GM12878 (cell line): ENCODE measurements at regions not wholly inside any gene's neighbourhood (a gene's known extent, or its start where the extent isn't known, plus 50 kb on each side); places are given as distances from the start of the nearest gene placed in this dataset.

Experiments
- ATAC-seq: fragments of 200-7000 bp; cut with Tn5 transposase; 3 replicates; pipeline ENCODE4 v1.9.1; 2020; ENCODE audit warnings: mild to moderate bottlenecking, moderate library complexity
- BruUV-seq: library from RNA; stranded (reverse); fragments of 400-500 nt; replicated peaks from 2 replicates; lab custom pipeline; 2021; lab: Mats Ljungman, UMichigan
- CTCF ChIA-PET: fragments of 300-600 bp; sonication (Branson Sonifier 250); formaldehyde crosslinking; extraction: SDS; loops from one replicate; lab custom pipeline; 2021; ENCODE audit warnings: inconsistent platforms; lab: Yijun Ruan, JAX
- POLR2A ChIA-PET: fragments of 350-600 bp; formaldehyde crosslinking; extraction: SDS; loops from one replicate; lab custom pipeline; 2021; ENCODE audit warnings: inconsistent platforms; lab: Charles Lee
- RAD21 ChIA-PET: fragments of 300-600 bp; sonication (Branson Sonifier 250); formaldehyde crosslinking; loops from one replicate; lab custom pipeline; 2023; ENCODE audit warnings: antibody characterized with exemption; ENCODE audit not compliant: unreplicated experiment; lab: Charles Lee
- SMC1A ChIA-PET: fragments of 300-600 bp; sonication (Branson Sonifier 250); formaldehyde crosslinking; loops from one replicate; lab custom pipeline; 2023; ENCODE audit not compliant: unreplicated experiment, uncharacterized antibody; lab: Charles Lee
- DNase-seq: peaks from one replicate; pipeline ENCODE4 v3.0.0-alpha.2; 2011; ENCODE audit warnings: low read depth, low spot score
- FAIRE-seq: peaks from 3 replicates; lab custom pipeline; 2011; peaks lifted over from hg19 to GRCh38; lab: Jason Lieb, UNC
- H2AFZ ChIP-seq: 2 replicates; pipeline ENCODE4 v1.6.0; 2011; ENCODE audit warnings: low read depth, low read length, control low read depth; ENCODE audit not compliant: control insufficient read depth
- H3K27ac ChIP-seq: 2 replicates; pipeline ENCODE4 v1.5.1; 2011; ENCODE audit warnings: control low read depth; ENCODE audit not compliant: control insufficient read depth, insufficient read depth
- H3K27me3 ChIP-seq, 2 experiments: replicated peaks in 1 of 2; 2 replicates each; pipeline versions ENCODE4 v1.6.0 to v1.6.1; 2011; ENCODE audit warnings: low read length in 1 of 2; ENCODE audit not compliant: control insufficient read depth in 2 of 2, insufficient read depth in 2 of 2
- H3K36me3 ChIP-seq, 2 experiments: 2 replicates each; pipeline ENCODE4 v1.5.1; 2011; ENCODE audit warnings: low read length in 1 of 2; ENCODE audit not compliant: control insufficient read depth in 2 of 2, insufficient read depth in 2 of 2
- H3K4me1 ChIP-seq: 2 replicates; pipeline ENCODE4 v1.6.1; 2011; ENCODE audit warnings: mild to moderate bottlenecking, low read length, moderate library complexity, mixed read lengths; ENCODE audit not compliant: control insufficient read depth, insufficient read depth
- H3K4me2 ChIP-seq: 2 replicates; pipeline ENCODE4 v1.6.0; 2011; ENCODE audit warnings: control low read depth; ENCODE audit not compliant: control insufficient read depth, insufficient read depth
- H3K4me3 ChIP-seq: fragments of 200-600 bp; sonication (generic); 2 replicates; pipeline ENCODE4 v1.5.1; 2016
- H3K79me2 ChIP-seq: 2 replicates; pipeline ENCODE4 v1.6.0; 2011; ENCODE audit warnings: low read length; ENCODE audit not compliant: control insufficient read depth, insufficient read depth
- H3K9ac ChIP-seq: 2 replicates; pipeline ENCODE4 v1.8.0; 2011; ENCODE audit warnings: low read length, control low read depth, mixed read lengths; ENCODE audit not compliant: control insufficient read depth, insufficient read depth
- H3K9me3 ChIP-seq: replicated peaks from 3 replicates; pipeline ENCODE4 v1.5.1; 2011; ENCODE audit warnings: mild to moderate bottlenecking, low read length; ENCODE audit not compliant: control insufficient read depth, insufficient read depth
- H4K20me1 ChIP-seq: 2 replicates; pipeline ENCODE4 v1.6.0; 2011; ENCODE audit not compliant: control insufficient read depth, insufficient read depth
- ASH2L ChIP-seq: fragments of 300-600, 200-600 bp; sonication (generic); IDR thresholded peaks from 2 replicates; pipeline ENCODE4 v1.6.1; 2017; ENCODE audit warnings: low read depth, mild to moderate bottlenecking, borderline replicate concordance
- BCL11A ChIP-seq: IDR thresholded peaks from 2 replicates; pipeline ENCODE4 v1.6.1; 2011; ENCODE audit warnings: low read depth, low read length
- CHD1 ChIP-seq: IDR thresholded peaks from 2 replicates; pipeline ENCODE4 v1.6.1; 2012; ENCODE audit warnings: low read depth, low read length, improper control_type of control experiment
- CHD2 ChIP-seq: IDR thresholded peaks from 2 replicates; pipeline ENCODE4 v1.6.1; 2011; ENCODE audit warnings: low read depth, low read length, improper control_type of control experiment, borderline replicate concordance
- EZH2 ChIP-seq: IDR thresholded peaks from 2 replicates; pipeline ENCODE4 v1.6.1; 2012; ENCODE audit warnings: low read depth, mild to moderate bottlenecking, control low read depth, inconsistent platforms, low read length, borderline replicate concordance; ENCODE audit not compliant: control insufficient read depth
- HDAC2 ChIP-seq: fragments of 200-600 bp; sonication (generic); IDR thresholded peaks from 2 replicates; pipeline ENCODE4 v1.6.1; 2017
- KAT2A ChIP-seq: conservative IDR thresholded peaks from 2 replicates; pipeline ENCODE4 v1.6.1; 2011; ENCODE audit warnings: low read depth, low read length; ENCODE audit not compliant: control insufficient read depth
- MTA2 ChIP-seq: fragments of 450-650 bp; IDR thresholded peaks from 2 replicates; pipeline ENCODE4 v1.6.1; 2016; ENCODE audit warnings: low read depth, mild to moderate bottlenecking, moderate library complexity
- MYC ChIP-seq: IDR thresholded peaks from 2 replicates; pipeline ENCODE4 v1.6.1; 2011; ENCODE audit warnings: mild to moderate bottlenecking, low read length, moderate library complexity, inconsistent platforms; ENCODE audit not compliant: insufficient read depth, insufficient replicate concordance, insufficient read length, severe bottlenecking
- NFXL1 ChIP-seq: fragments of 450-650 bp; IDR thresholded peaks from 2 replicates; pipeline ENCODE4 v1.6.1; 2017; ENCODE audit warnings: antibody characterized with exemption, mild to moderate bottlenecking, borderline replicate concordance
- RELA ChIP-seq: fragments of 450-650 bp; IDR thresholded peaks from 2 replicates; pipeline ENCODE4 v1.8.0; 2014; ENCODE audit warnings: borderline replicate concordance; ENCODE audit not compliant: partially characterized antibody
- SMC3 ChIP-seq: IDR thresholded peaks from 2 replicates; pipeline ENCODE4 v1.6.1; 2011; ENCODE audit warnings: low read length, improper control_type of control experiment, borderline replicate concordance
- WGBS: methylation state at CpG from one replicate; pipeline ENCODE4 v1.1.6; 2016; ENCODE audit warnings: low lambda C conversion rate; ENCODE audit not compliant: insufficient replicate concordance, insufficient coverage; ENCODE audit errors: missing lambda C conversion rate; 5-methylcytosine and 5-hydroxymethylcytosine counted together
- in situ Hi-C: fragments of 300-500 bp; cut with MboI; formaldehyde crosslinking; loops from 9 replicates; pipeline ENCODE4 v1.14.3; 2018; ENCODE audit warnings: mixed read lengths
- intact Hi-C: fragments of 100-400 bp; cut with micrococcal nuclease; formaldehyde crosslinking; loops from one replicate; pipeline ENCODE4 v1.14.2; 2022; ENCODE audit not compliant: unreplicated experiment
- TF ChIP-seq, protein P1 (sequence below): fragments of 450-650 bp; IDR thresholded peaks from 2 replicates; pipeline ENCODE4 v1.6.1; 2017; ENCODE audit warnings: mild to moderate bottlenecking, low read depth, inconsistent platforms; ENCODE audit not compliant: poor library complexity, severe bottlenecking

DNA sequence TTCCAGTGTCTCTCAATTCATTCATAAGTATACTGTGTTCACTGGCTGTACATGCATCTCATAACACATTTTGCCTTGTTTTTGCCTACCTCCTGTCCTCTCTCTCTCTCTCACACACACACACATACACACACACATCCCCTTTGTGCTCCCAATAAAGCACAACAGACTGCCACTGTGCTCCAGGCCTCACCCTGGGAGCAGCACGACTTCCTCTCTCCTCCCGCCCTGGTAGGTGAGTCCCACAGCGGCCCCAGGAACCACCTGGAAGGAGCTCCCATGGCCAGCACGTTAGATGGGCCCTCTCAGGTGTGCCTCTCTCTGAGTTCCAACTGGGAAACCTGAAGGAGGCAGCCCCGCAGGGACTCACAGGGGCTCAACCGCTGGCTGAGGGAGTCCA is 65.4 kb downstream of the MARCHF4 start:
- RAD21 ChIA-PET: no interaction called here
- FAIRE-seq (no peak), DNase-seq (no peak), ATAC-seq (no peak)
- TF ChIP-seq KAT2A: no peak
- no peak for TF ChIP-seq ASH2L
- TF ChIP-seq, protein P1, sequence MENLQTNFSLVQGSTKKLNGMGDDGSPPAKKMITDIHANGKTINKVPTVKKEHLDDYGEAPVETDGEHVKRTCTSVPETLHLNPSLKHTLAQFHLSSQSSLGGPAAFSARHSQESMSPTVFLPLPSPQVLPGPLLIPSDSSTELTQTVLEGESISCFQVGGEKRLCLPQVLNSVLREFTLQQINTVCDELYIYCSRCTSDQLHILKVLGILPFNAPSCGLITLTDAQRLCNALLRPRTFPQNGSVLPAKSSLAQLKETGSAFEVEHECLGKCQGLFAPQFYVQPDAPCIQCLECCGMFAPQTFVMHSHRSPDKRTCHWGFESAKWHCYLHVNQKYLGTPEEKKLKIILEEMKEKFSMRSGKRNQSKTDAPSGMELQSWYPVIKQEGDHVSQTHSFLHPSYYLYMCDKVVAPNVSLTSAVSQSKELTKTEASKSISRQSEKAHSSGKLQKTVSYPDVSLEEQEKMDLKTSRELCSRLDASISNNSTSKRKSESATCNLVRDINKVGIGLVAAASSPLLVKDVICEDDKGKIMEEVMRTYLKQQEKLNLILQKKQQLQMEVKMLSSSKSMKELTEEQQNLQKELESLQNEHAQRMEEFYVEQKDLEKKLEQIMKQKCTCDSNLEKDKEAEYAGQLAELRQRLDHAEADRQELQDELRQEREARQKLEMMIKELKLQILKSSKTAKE: no peak
- no peak for TF ChIP-seq BCL11A
- no peak for TF ChIP-seq CHD1
- TF ChIP-seq MTA2: no peak
- no peak for TF ChIP-seq HDAC2
- TF ChIP-seq RELA: no peak
- TF ChIP-seq NFXL1: no peak
- no peak for TF ChIP-seq CHD2
- no peak for TF ChIP-seq SMC3
- TF ChIP-seq MYC: no peak
- no peak for TF ChIP-seq EZH2
- Histone ChIP-seq H3K79me2 (no peaks in the 10 kb centered on the region), H3K9ac (no peak overlapping the region), H3K4me3 (no peak overlapping the region), H3K4me1 (no peaks in the 10 kb centered on the region), H3K9me3 (no peaks in the 10 kb centered on the region), H3K27ac (no peak overlapping the region), H4K20me1 (no peaks in the 10 kb centered on the region), H2AFZ (no peak overlapping the region), H3K36me3 (no peaks in the 10 kb centered on the region), H3K27me3 (no peaks in the 10 kb centered on the region), H3K4me2 (no peak overlapping the region)
- POLR2A ChIA-PET: no interaction called here
- CTCF ChIA-PET: no interaction called here
- in situ Hi-C loops: no loop called here
- 32% methylated on average over 6 of the region's 6 CpGs for WGBS
- SMC1A ChIA-PET: no interaction called here
- intact Hi-C loops: no loop called here
- no TSS peak for BruUV-seq
